Activated naive CD4-positive, alpha-beta T cell treated with anti-CD3 and anti-CD28 coated beads, Interleukin-2, amount 50 U/mL, for 24 hours (primary cell): ENCODE measurements at regions not wholly inside any gene's neighbourhood (a gene's known extent, or its start where the extent isn't known, plus 50 kb on each side); places are given as distances from the start of the nearest gene placed in this dataset.

ENCODE experiments used
- H3K27ac Mint-ChIP-seq: one replicate; pipeline ENCODE4 v1.8.0; 2021; ENCODE audit warnings: mild to moderate bottlenecking, mixed read lengths
- H3K27me3 Mint-ChIP-seq: one replicate; pipeline ENCODE4 v1.8.0; 2021; ENCODE audit warnings: mixed read lengths
- H3K36me3 Mint-ChIP-seq: one replicate; pipeline ENCODE4 v1.8.0; 2021; ENCODE audit warnings: mixed read lengths
- H3K4me1 Mint-ChIP-seq: one replicate; pipeline ENCODE4 v1.8.0; 2021; ENCODE audit warnings: mixed read lengths
- H3K4me3 Mint-ChIP-seq: one replicate; pipeline ENCODE4 v1.8.0; 2021; ENCODE audit warnings: mild to moderate bottlenecking, mixed read lengths
- H3K9me3 Mint-ChIP-seq: one replicate; pipeline ENCODE4 v1.8.0; 2021; ENCODE audit warnings: mixed read lengths

- H3K36me3 Mint-ChIP-seq: peaks cover 2% of the 10 kb centered on the region
- no peak overlapping the region for H3K4me3 Mint-ChIP-seq
- H3K27me3 Mint-ChIP-seq: peaks cover 17% of the 10 kb centered on the region
- peaks cover 9% of the 10 kb centered on the region for H3K9me3 Mint-ChIP-seq
- H3K27ac Mint-ChIP-seq: no peak overlapping the region
- H3K4me1 Mint-ChIP-seq: no peaks in the 10 kb centered on the region
Measured at GRCh38 chr1:204736836-204737235, 51.3 kb upstream of the LRRN2 start.

DNA sequence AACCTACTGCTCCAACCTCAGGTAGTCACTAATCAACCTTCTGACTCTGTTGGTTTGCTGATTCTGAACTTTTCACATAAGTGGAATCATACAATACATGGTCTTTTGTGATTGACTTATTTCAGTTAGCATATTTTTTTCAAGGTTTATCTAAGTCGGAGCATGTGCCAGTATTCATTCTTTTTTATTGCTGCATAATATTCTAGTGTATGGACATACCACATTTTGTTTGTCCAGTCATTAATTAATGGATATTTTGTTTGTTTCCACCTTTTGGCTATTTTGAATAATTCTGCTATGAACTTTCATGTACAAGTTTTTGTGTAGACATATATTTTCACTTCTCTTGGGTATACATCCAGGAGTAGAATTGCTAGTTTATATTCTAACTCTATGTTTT, 53.0 kb upstream of the LRRN2 start:
- Mint-ChIP-seq H3K27me3 (peaks cover 19% of the 10 kb centered on the region), H3K9me3 (peaks cover 9% of the 10 kb centered on the region), H3K4me1 (no peaks in the 10 kb centered on the region), H3K27ac (no peak overlapping the region), H3K36me3 (peaks cover 2% of the 10 kb centered on the region), H3K4me3 (no peak overlapping the region)

DNA sequence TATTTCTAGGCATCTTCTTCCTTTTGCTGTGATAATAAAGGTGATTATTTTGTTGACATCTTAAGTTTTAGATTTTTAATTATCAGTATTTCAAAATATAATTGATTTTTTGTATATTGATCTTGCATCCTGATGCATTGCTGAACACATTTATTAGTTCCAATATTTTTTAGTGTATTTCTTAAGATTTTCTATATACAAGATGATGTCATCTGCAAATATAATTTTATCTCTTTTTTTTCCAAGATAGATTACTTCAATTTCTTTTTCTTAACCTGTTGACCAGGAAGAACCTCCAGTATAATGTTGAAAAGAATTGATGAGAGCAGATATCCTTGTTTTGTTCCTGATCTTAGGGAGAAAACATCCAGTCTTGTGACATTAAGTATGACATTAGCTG, 54.8 kb upstream of the LRRN2 start:
- H3K9me3 Mint-ChIP-seq: peaks cover 9% of the 10 kb centered on the region
- H3K27me3 Mint-ChIP-seq: peaks cover 23% of the 10 kb centered on the region
- no peaks in the 10 kb centered on the region for H3K4me1 Mint-ChIP-seq
- no peak overlapping the region for H3K4me3 Mint-ChIP-seq
- H3K27ac Mint-ChIP-seq: no peak overlapping the region
- H3K36me3 Mint-ChIP-seq: peaks cover 2% of the 10 kb centered on the region

DNA sequence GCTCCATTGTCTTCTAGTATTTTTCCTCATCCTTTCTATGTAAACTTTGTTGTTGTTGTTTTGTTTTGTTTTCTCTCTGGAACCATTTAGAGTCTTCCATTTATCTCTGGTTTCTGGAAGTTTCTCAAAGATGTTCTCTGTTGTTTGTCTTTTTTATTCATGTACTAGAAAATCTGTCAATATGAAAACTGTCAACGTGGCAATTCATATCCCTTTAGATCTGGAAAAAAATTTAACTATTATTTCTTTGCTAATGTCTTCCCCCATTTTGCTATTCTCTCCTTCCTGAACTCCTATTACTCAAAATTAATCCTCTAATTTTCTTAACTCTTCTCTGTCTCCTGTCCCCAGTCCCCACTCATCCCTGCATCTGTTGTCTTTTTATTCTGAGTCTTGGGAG, 55.9 kb upstream of the LRRN2 start:
- peaks cover 9% of the 10 kb centered on the region for H3K9me3 Mint-ChIP-seq
- no peak overlapping the region for H3K4me3 Mint-ChIP-seq
- H3K4me1 Mint-ChIP-seq: no peaks in the 10 kb centered on the region
- H3K27me3 Mint-ChIP-seq: peaks cover 23% of the 10 kb centered on the region
- H3K27ac Mint-ChIP-seq: no peak overlapping the region
- peaks cover 2% of the 10 kb centered on the region for H3K36me3 Mint-ChIP-seq

DNA sequence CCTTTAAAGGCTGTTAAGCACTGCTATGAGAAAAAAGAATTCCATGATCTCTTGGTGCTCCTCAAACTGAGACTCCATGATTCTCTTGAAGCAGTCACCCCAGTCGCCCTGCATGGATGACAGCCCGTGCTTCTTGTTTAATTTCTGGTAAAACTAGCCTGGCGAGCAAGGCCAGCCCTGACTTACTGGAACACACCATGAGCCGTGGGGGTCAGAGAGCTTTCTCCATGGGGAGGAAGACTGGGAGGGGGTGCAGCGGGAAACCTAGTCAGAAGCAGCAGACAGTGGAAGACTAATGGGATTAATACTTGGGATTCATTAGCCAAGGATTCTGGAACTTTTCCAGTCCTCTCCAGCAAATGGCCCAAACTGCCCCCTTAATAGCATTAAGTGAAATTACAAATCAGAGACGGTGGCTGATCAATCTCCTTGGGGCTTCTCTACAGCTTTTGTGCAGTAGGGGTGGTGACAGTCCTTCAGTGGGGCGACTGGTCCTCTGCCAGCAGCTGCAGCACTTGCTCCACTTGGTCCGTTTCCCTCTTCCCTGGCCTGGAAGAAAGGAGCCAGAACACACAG, 57.2 kb upstream of the LRRN2 start:
- H3K36me3 Mint-ChIP-seq: peaks cover 2% of the 10 kb centered on the region
- peaks cover 5% of the 10 kb centered on the region for H3K9me3 Mint-ChIP-seq
- H3K27ac Mint-ChIP-seq: no peak overlapping the region
- no peak overlapping the region for H3K4me3 Mint-ChIP-seq
- H3K4me1 Mint-ChIP-seq: no peaks in the 10 kb centered on the region
- peaks cover 23% of the 10 kb centered on the region for H3K27me3 Mint-ChIP-seq

- no peak overlapping the region for H3K4me3 Mint-ChIP-seq
- H3K4me1 Mint-ChIP-seq: no peaks in the 10 kb centered on the region
- H3K36me3 Mint-ChIP-seq: no peaks in the 10 kb centered on the region
- H3K9me3 Mint-ChIP-seq: no peaks in the 10 kb centered on the region
- H3K27ac Mint-ChIP-seq: no peak overlapping the region
- peaks cover 18% of the 10 kb centered on the region for H3K27me3 Mint-ChIP-seq
Measured at GRCh38 chr1:204744107-204744779, 58.7 kb upstream of the LRRN2 start.

- H3K9me3 Mint-ChIP-seq: no peaks in the 10 kb centered on the region
- H3K4me1 Mint-ChIP-seq: no peaks in the 10 kb centered on the region
- no peaks in the 10 kb centered on the region for H3K36me3 Mint-ChIP-seq
- H3K27ac Mint-ChIP-seq: no peak overlapping the region
- peaks cover 6% of the 10 kb centered on the region for H3K27me3 Mint-ChIP-seq
- no peak overlapping the region for H3K4me3 Mint-ChIP-seq
Measured at GRCh38 chr1:204746838-204747442, 61.4 kb upstream of the LRRN2 start.

DNA sequence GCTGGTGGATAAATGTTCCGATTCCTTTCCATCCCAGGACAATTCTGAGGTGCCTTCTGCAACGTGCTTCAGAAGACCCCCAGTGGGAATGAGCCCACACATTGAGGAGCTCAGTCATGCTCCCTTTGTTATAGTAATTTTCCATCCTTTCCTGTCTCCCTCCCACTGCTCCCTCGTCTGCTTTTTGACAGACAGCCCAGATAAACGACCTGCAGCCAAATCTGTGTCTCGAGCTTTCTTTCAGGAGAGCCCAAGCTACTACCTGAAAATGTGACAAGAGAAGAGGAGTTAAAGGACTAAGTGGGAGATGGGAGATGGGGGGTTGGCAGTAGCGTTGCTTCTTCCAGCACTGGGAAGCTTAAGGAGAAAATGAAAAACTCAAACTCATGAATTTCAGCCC, 65.9 kb upstream of the LRRN2 start:
- Mint-ChIP-seq H3K27me3 (no peaks in the 10 kb centered on the region), H3K4me1 (no peaks in the 10 kb centered on the region), H3K36me3 (no peaks in the 10 kb centered on the region), H3K4me3 (no peak overlapping the region), H3K9me3 (no peaks in the 10 kb centered on the region), H3K27ac (no peak overlapping the region)

GRCh38 chr1:204751883-204752687, 66.5 kb upstream of the LRRN2 start:
- no peaks in the 10 kb centered on the region for H3K36me3 Mint-ChIP-seq
- H3K4me1 Mint-ChIP-seq: no peaks in the 10 kb centered on the region
- no peaks in the 10 kb centered on the region for H3K9me3 Mint-ChIP-seq
- H3K27me3 Mint-ChIP-seq: no peaks in the 10 kb centered on the region
- H3K27ac Mint-ChIP-seq: no peak overlapping the region
- H3K4me3 Mint-ChIP-seq: no peak overlapping the region

DNA sequence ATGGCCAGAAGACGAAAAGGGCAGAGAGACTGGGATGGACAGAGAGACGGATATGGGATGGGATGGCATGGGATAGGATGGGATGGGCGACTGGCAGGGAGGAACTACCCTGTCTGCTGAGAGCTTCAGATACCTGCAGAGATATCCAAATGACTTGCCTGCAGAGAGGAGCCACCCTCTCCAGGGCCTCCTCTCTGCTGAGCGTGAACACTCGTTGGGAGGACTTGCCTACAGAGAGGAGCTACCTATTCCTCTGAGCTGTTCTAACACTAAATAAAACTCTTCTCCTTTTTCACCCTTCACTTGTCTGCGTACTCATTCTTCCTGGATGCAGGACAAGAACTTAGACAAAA, 67.1 kb upstream of the LRRN2 start:
- Mint-ChIP-seq H3K4me3 (no peak overlapping the region), H3K4me1 (no peaks in the 10 kb centered on the region), H3K9me3 (no peaks in the 10 kb centered on the region), H3K27me3 (no peaks in the 10 kb centered on the region), H3K27ac (no peak overlapping the region), H3K36me3 (no peaks in the 10 kb centered on the region)

DNA sequence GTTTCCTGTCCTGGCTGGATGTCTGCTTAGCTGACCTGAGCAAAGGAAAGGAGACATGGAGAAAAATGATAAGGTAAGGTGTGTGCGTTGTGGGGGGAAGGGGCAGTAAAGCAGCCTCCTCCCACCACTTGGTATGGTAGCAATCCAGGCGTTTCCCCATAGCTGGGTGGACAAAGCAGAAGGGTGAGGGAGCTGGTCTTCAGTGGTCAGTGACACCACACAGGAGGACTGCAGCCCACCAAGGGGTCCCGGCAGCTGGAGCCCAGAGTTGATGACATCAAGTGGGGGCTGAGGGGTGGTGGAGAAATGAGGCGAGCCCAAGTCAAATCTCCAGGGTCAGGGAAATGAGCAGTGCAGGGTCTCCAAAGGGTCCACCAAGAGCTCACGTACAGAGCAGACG, 69.3 kb upstream of the LRRN2 start:
- no peaks in the 10 kb centered on the region for H3K4me1 Mint-ChIP-seq
- no peak overlapping the region for H3K27ac Mint-ChIP-seq
- no peak overlapping the region for H3K4me3 Mint-ChIP-seq
- no peaks in the 10 kb centered on the region for H3K27me3 Mint-ChIP-seq
- H3K9me3 Mint-ChIP-seq: no peaks in the 10 kb centered on the region
- no peaks in the 10 kb centered on the region for H3K36me3 Mint-ChIP-seq

GRCh38 chr1:204756349-204756748, 70.8 kb upstream of the LRRN2 start:
- Mint-ChIP-seq H3K27ac (no peak overlapping the region), H3K36me3 (no peaks in the 10 kb centered on the region), H3K9me3 (no peaks in the 10 kb centered on the region), H3K27me3 (no peaks in the 10 kb centered on the region), H3K4me3 (no peak overlapping the region), H3K4me1 (no peaks in the 10 kb centered on the region)

DNA sequence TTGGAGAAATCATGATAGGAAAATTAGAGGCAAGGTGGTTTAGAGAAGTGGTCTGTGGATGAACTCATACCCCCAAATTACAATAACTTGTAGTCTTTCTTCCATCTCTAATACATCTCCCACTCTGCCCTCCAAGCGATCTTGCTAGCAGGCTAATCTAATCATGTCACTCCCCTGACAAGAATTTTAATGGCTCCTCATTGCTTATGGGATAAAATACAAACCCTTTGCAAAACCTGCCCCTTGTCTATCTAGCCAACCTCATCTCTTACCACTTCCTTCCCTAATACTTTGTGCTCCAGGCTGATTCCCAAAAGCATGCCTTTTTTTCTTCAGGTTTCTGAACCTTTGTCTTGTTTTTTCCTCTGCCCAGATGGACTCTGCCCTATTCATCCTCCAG, 71.3 kb upstream of the LRRN2 start:
- no peak overlapping the region for H3K4me3 Mint-ChIP-seq
- H3K4me1 Mint-ChIP-seq: no peaks in the 10 kb centered on the region
- no peaks in the 10 kb centered on the region for H3K36me3 Mint-ChIP-seq
- H3K27ac Mint-ChIP-seq: no peak overlapping the region
- no peaks in the 10 kb centered on the region for H3K9me3 Mint-ChIP-seq
- H3K27me3 Mint-ChIP-seq: no peaks in the 10 kb centered on the region

GRCh38 chr1:204758601-204759000, 73.1 kb upstream of the LRRN2 start:
- no peak overlapping the region for H3K27ac Mint-ChIP-seq
- H3K4me3 Mint-ChIP-seq: no peak overlapping the region
- H3K4me1 Mint-ChIP-seq: peaks cover 3% of the 10 kb centered on the region

DNA sequence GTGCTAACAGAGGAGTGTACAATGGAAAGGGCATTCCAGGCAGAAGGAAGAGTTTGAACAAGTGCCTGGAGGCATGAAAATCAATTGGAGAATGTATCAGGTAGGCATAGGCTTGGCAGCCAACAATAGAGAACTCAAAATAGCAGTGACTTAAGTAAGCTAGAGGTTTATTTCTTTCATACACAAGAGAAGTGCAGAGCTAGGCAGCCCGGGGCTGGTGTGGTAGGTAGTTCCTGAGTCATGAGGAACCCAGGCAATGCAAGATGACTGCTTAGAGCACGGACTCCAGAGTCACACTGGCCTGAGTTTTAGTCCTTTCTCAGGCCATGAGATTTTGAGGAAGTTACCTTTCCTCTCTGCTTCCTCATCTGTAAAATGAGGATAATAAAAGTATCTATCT, 74.8 kb upstream of the LRRN2 start:
- Mint-ChIP-seq H3K27ac (no peak overlapping the region), H3K4me3 (no peak overlapping the region), H3K9me3 (no peaks in the 10 kb centered on the region), H3K4me1 (peaks cover 6% of the 10 kb centered on the region), H3K36me3 (no peaks in the 10 kb centered on the region), H3K27me3 (no peaks in the 10 kb centered on the region)

More at GRCh38 chr1:204758601-204759000, 73.1 kb upstream of the LRRN2 start:
- Mint-ChIP-seq H3K9me3 (no peaks in the 10 kb centered on the region), H3K27me3 (no peaks in the 10 kb centered on the region), H3K36me3 (no peaks in the 10 kb centered on the region)

DNA sequence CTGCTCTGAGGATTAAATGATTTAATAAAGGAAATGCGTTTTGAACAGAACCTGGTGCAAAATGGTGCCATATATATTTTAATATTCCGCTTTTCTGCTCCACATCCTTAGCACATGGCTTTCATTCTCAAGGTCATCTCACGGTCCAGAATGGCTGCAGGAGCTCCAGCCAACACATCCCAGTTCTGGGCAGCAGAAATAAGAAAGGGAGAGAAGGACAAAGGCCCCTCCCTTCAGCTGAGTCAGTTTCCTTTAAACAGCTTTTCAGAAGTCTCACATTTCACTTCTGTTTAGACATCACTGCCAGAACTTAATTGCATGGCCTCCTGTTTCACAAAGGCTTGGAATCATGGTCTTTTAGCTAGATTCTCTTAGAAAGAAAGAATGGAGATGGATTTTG, 75.2 kb upstream of the LRRN2 start:
- Mint-ChIP-seq H3K36me3 (no peaks in the 10 kb centered on the region), H3K4me3 (no peak overlapping the region), H3K9me3 (no peaks in the 10 kb centered on the region), H3K27ac (no peak overlapping the region), H3K27me3 (peaks cover 1% of the 10 kb centered on the region), H3K4me1 (peaks cover 6% of the 10 kb centered on the region)
